ENCODE measurements at regions not wholly inside any gene's neighbourhood (a gene's known extent, or its start where the extent isn't known, plus 50 kb on each side); places are given as distances from the start of the nearest gene placed in this dataset.

- TF ChIP-seq REST (IDR thresholded peaks at IDR 0.05; ENCODE audit: insufficient read depth in 1 of 2, low read depth in 2 of 2, low read length in 2 of 2) (no peak), POLR2AphosphoS5 (IDR thresholded peaks at IDR 0.05; ENCODE audit: low read depth, low read length) (no peak), TAF1 (IDR thresholded peaks at IDR 0.05; ENCODE audit: borderline replicate concordance, insufficient read depth, low read length) (no peak)
Measured at GRCh38 chr3:187916072-187916471, 170.8 kb upstream of the BCL6 start.

Measured in PFSK-1 (cell line).